OCI-LY7 (cell line): ENCODE measurements at regions not wholly inside any gene's neighbourhood (a gene's known extent, or its start where the extent isn't known, plus 50 kb on each side); places are given as distances from the start of the nearest gene placed in this dataset.

Source experiments
- EZH2phosphoT487 ChIP-seq: fragments of 200-600 bp; sonication (generic); IDR thresholded peaks from 2 replicates; pipeline ENCODE4 v1.6.1; 2018; ENCODE audit warnings: low read depth, borderline replicate concordance, mild to moderate bottlenecking, mixed run types, antibody characterized with exemption, low read length, moderate library complexity, mixed read lengths
- TF ChIP-seq, protein P1 (sequence below): fragments of 200-600 bp; sonication (generic); conservative IDR thresholded peaks from 2 replicates; pipeline ENCODE4 v1.5.1; 2014; ENCODE audit warnings: mild to moderate bottlenecking, antibody characterized with exemption, low read length, moderate library complexity, mixed read lengths

- TF ChIP-seq, protein P1, sequence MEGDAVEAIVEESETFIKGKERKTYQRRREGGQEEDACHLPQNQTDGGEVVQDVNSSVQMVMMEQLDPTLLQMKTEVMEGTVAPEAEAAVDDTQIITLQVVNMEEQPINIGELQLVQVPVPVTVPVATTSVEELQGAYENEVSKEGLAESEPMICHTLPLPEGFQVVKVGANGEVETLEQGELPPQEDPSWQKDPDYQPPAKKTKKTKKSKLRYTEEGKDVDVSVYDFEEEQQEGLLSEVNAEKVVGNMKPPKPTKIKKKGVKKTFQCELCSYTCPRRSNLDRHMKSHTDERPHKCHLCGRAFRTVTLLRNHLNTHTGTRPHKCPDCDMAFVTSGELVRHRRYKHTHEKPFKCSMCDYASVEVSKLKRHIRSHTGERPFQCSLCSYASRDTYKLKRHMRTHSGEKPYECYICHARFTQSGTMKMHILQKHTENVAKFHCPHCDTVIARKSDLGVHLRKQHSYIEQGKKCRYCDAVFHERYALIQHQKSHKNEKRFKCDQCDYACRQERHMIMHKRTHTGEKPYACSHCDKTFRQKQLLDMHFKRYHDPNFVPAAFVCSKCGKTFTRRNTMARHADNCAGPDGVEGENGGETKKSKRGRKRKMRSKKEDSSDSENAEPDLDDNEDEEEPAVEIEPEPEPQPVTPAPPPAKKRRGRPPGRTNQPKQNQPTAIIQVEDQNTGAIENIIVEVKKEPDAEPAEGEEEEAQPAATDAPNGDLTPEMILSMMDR, result no peak
- TF ChIP-seq EZH2phosphoT487, result no peak
These were observed 880.5 kb upstream of the GOT2 start for GRCh38 chr16:59614466-59615240.
